ENCODE measurements at regions not wholly inside any gene's neighbourhood (a gene's known extent, or its start where the extent isn't known, plus 50 kb on each side); places are given as distances from the start of the nearest gene placed in this dataset.
"Not testable (repeated sequence)": the region's sequence is repeated elsewhere in the genome, so short reads cannot be mapped to it uniquely, and the experiment has no call there.

DNA sequence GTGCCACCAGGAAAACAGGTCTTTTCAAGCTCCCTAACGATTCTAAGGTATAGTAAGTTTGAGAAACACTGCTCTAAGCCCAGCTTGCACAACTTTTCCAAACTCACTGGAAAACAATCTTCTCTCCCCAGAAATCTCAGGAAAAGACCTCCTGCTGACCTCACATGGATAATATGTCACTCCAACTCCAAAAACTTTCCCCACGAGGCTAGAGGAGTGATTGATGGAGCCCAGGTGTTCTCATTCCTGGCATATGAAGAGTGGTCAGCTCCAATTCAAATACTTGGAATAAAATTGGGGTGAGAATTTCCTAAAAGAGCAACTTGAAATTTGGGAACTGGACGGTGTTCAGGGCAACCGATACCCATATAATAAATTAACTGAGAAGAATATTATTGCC, 299.9 kb downstream of the PPP4R3C start:
- TF ChIP-seq, protein P1, sequence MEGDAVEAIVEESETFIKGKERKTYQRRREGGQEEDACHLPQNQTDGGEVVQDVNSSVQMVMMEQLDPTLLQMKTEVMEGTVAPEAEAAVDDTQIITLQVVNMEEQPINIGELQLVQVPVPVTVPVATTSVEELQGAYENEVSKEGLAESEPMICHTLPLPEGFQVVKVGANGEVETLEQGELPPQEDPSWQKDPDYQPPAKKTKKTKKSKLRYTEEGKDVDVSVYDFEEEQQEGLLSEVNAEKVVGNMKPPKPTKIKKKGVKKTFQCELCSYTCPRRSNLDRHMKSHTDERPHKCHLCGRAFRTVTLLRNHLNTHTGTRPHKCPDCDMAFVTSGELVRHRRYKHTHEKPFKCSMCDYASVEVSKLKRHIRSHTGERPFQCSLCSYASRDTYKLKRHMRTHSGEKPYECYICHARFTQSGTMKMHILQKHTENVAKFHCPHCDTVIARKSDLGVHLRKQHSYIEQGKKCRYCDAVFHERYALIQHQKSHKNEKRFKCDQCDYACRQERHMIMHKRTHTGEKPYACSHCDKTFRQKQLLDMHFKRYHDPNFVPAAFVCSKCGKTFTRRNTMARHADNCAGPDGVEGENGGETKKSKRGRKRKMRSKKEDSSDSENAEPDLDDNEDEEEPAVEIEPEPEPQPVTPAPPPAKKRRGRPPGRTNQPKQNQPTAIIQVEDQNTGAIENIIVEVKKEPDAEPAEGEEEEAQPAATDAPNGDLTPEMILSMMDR (IDR thresholded peaks at IDR 0.05; ENCODE audit: low read length, missing control alignments): no peak
- H3K4me3 ChIP-seq (replicated peaks; ENCODE audit: low read depth, low read length): no peak overlapping the region
- DNase-seq (ENCODE audit: low read depth): no peak

- DNase-seq (ENCODE audit: low read depth): no peak
- TF ChIP-seq, protein P1 (IDR thresholded peaks at IDR 0.05; ENCODE audit: low read length, missing control alignments): no peak
- no peak overlapping the region for H3K4me3 ChIP-seq (replicated peaks; ENCODE audit: low read depth, low read length)
Measured at GRCh38 chrX:27162496-27162895, 300.6 kb downstream of the PPP4R3C start.

DNA sequence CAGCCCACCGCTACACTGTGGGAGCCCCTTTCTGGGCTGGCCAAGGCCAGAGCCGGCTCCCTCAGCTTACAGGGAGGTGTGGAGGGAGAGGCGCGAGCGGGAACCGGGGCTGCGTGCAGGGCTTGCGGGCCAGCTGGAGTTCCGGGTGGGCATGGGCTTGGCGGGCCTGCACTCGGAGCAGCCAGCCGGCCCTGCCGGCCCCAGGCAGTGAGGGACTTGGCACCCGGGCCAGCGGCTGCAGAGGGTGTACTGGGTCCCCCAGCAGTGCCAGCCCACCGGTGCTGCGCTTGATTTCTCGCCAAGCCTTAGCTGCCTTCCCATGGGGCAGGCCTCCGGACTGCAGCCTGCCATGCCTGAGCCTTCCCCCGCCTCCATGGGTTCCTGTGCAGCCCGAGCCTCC, 306.2 kb downstream of the PPP4R3C start:
- H3K4me3 ChIP-seq (replicated peaks; ENCODE audit: low read depth, low read length): not testable (repeated sequence)

DNA sequence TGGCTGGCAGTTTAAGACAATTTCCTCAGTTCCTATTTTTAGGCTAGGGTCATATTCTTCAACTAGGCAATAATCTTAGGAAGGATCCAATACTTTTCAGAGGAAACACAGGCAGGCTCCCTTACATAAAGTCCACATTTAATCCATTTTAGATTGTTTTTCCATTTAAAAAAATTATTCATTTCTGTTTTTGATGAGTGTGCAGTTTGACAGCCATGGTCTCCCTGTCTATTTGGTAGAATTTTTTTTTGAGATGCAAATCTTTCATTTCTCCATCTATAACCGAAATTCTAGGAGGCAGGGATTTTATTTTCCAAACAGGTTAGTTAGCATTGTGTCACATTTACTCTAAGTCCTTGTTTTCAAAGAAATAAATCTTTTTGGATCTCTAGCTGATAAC, 326.8 kb downstream of the PPP4R3C start:
- TF ChIP-seq, protein P1 (IDR thresholded peaks at IDR 0.05; ENCODE audit: low read length, missing control alignments): no peak
- no peak for DNase-seq (ENCODE audit: low read depth)
- no peak overlapping the region for H3K4me3 ChIP-seq (replicated peaks; ENCODE audit: low read depth, low read length)

More for the DNA sequence above, 306.2 kb downstream of the PPP4R3C start:
- not testable (repeated sequence) for DNase-seq (ENCODE audit: low read depth)

GRCh38 chrX:27132862-27133261, 330.3 kb downstream of the PPP4R3C start:
- DNase-seq (ENCODE audit: low read depth): peak; percentile 0
- TF ChIP-seq, protein P1 (IDR thresholded peaks at IDR 0.05; ENCODE audit: low read length, missing control alignments): no peak

GRCh38 chrX:27087176-27087575, 376.0 kb downstream of the PPP4R3C start:
- not testable (repeated sequence) for DNase-seq (ENCODE audit: low read depth); H3K4me3 ChIP-seq (replicated peaks; ENCODE audit: low read depth, low read length)

More at GRCh38 chrX:27132862-27133261, 330.3 kb downstream of the PPP4R3C start:
- H3K4me3 ChIP-seq (replicated peaks; ENCODE audit: low read depth, low read length): no peak overlapping the region

DNA sequence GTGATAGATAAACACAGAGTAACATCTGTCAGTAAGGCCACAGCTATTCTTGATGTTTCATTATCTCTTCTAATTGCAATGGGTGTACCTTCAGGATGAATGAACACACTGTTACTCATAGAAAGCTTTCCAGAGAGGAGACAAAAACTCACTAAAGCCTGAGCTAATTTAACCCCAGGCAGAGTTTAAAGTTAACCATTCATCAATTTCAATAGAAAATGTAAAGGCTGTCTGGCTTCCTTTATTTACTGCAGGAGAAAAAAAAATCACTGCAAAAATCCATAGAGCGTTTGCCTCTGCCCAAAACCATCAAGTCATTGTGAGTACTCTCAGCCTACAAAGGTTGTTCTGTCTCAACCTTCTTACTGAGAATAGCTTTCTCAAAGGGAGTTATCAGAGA, 376.9 kb downstream of the PPP4R3C start:
- H3K4me3 ChIP-seq (replicated peaks; ENCODE audit: low read depth, low read length): no peak overlapping the region
- TF ChIP-seq, protein P1 (IDR thresholded peaks at IDR 0.05; ENCODE audit: low read length, missing control alignments): no peak
- DNase-seq (ENCODE audit: low read depth): no peak

DNA sequence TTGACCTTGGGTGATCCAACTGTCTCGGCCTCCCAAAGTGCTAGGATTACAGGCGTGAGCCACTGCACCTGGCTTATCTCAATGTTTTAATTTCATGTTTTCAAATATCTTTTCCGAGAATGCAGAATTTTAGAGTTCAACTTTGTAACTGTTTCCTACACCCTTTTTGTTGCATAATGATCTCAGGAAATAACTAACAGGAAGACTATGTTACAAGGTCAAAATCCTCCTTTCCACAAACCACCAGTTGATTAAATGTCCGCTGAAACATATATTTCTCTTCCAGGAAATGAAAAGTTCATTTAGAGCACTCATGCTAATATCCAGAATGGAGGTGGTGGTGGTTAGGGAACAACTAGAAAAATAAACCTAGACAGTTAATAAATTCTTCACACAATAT, 377.8 kb downstream of the PPP4R3C start:
- no peak for DNase-seq (ENCODE audit: low read depth)
- TF ChIP-seq, protein P1 (IDR thresholded peaks at IDR 0.05; ENCODE audit: low read length, missing control alignments): no peak
- no peak overlapping the region for H3K4me3 ChIP-seq (replicated peaks; ENCODE audit: low read depth, low read length)

All from fibroblast of pulmonary artery (primary cell).